SK-N-MC (cell line): ENCODE measurements at regions not wholly inside any gene's neighbourhood (a gene's known extent, or its start where the extent isn't known, plus 50 kb on each side); places are given as distances from the start of the nearest gene placed in this dataset.

ENCODE experiments used
- EZH2 ChIP-seq: fragments of 200-600 bp; sonication (generic); IDR thresholded peaks from one replicate; pipeline ENCODE4 v1.6.1; 2017; ENCODE audit warnings: antibody characterized with exemption
- FOXP2 ChIP-seq: optimal IDR thresholded peaks from 2 replicates; pipeline ENCODE3; 2011; ENCODE audit warnings: mild to moderate bottlenecking, moderate library complexity; ENCODE audit not compliant: insufficient read depth; ENCODE audit errors: extremely low read length, control extremely low read depth
- POLR2AphosphoS5 ChIP-seq: IDR thresholded peaks from 2 replicates; pipeline ENCODE4 v1.6.1; 2012; ENCODE audit warnings: mild to moderate bottlenecking, low read depth, low read length, borderline replicate concordance

DNA sequence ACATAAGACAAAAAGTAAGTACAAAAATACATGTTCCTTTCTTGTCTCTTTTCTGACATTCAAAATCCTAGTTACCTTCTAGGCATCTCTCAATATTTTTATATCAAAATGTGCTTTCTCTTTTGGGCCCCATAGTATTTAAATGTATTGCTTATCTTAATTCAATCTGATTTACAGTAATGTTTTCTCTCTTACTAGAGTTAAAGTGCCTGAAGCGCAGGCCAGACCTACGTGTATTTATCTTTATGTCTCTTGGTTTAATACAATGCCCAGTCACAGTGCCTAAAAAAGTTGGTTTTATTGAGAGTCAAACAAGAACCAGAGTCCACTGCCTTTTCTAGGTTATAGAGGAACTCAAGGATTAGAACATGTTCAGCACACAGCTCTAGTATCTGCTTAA is 64.3 kb downstream of the FANCF start:
- TF ChIP-seq EZH2 = no peak
- no peak for TF ChIP-seq POLR2AphosphoS5
- no peak for TF ChIP-seq FOXP2
